ENCODE measurements at regions not wholly inside any gene's neighbourhood (a gene's known extent, or its start where the extent isn't known, plus 50 kb on each side); places are given as distances from the start of the nearest gene placed in this dataset.

DNA sequence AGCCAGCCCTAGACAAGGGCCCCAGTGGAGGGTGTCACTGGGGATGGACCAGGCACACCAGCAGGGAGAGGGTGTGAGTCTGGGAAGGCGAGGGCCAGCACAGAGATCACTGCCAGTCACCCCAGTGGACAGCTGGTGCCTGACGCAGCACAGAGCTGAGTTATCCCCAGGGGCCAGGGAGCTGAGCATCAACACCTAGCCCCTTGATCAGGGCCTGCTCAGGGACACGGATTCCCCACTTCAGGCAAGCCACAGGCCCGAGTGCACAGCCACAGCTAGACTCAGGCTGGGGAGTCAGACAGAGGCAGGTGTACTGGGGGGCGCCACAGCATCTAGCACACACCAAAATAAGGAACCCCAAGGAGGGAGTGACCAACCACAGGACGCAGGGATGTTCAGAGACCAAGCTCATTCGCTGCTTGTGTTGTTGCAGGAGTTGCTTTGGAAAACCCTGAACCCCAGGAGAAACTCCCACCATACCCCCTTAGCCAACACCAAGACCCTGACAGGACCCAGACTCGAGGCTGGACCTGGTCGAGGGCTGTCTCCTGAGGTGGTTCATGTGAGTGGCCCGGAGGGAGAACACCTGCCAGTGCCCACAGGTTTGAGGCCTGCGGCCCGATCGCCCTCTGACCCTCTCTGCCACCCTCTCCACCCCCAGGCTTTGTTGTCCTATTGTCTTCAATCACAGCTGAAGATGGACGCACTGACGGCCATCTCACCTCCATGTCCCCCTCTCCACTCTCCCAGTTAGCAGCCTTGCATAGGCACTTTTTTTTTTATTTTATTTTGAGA, 146.8 kb downstream of the TPRA1 start:
- Histone ChIP-seq H2AFZ (ENCODE audit: insufficient read depth, low read depth, low read length, poor library complexity, severe bottlenecking) (no peak overlapping the region), H3K27ac (ENCODE audit: low read length in 2 of 2) (no peak overlapping the region), H3K79me2 (ENCODE audit: control insufficient read depth, insufficient read depth, low read length) (no peaks in the 10 kb centered on the region), H3K9ac (ENCODE audit: low read length) (no peak overlapping the region), H3K4me3 (ENCODE audit: control extremely low read depth in 1 of 5, extremely low read depth in 1 of 5, insufficient read depth in 1 of 5, low read depth in 2 of 5, low read length in 4 of 5) (no peak overlapping the region), H4K20me1 (ENCODE audit: control insufficient read depth, insufficient read depth, low read length, poor library complexity, severe bottlenecking) (no peaks in the 10 kb centered on the region), H3K36me3 (replicated peaks in 1 of 2; ENCODE audit: control extremely low read depth in 1 of 2, control insufficient read depth in 1 of 2, extremely low read depth in 1 of 2, insufficient read depth in 2 of 2, low read length in 1 of 2) (no peaks in the 10 kb centered on the region), H3K27me3 (replicated peaks in 1 of 4; ENCODE audit: control extremely low read depth in 1 of 4, control insufficient read depth in 3 of 4, insufficient read depth in 4 of 4, low read length in 3 of 4) (no peaks in the 10 kb centered on the region), H3K4me1 (ENCODE audit: control insufficient read depth in 2 of 2, insufficient read depth in 2 of 2, low read length in 2 of 2) (no peaks in the 10 kb centered on the region), H3K9me3 (ENCODE audit: control extremely low read depth in 1 of 3, control insufficient read depth in 2 of 3, insufficient read depth in 1 of 3, low read length in 2 of 3) (no peaks in the 10 kb centered on the region), H3K4me2 (replicated peaks; ENCODE audit: low read depth, low read length, poor library complexity, severe bottlenecking) (no peak overlapping the region)
- 88% methylated on average over 9 of the region's 15 CpGs for WGBS (ENCODE audit: insufficient coverage)
- DNase-seq (no peak), ATAC-seq (ENCODE audit: low read depth) (no peak)
- no peak overlapping the region for H3K27ac Mint-ChIP-seq
- peaks cover 6% of the 10 kb centered on the region for H3K27me3 Mint-ChIP-seq
- H3K4me3 Mint-ChIP-seq = no peak overlapping the region
- intact Hi-C loops (cut with micrococcal nuclease) = no loop called here
- H3K9me3 Mint-ChIP-seq (ENCODE audit: insufficient read depth) = no peaks in the 10 kb centered on the region
- H3K4me1 Mint-ChIP-seq = no peaks in the 10 kb centered on the region
- TF ChIP-seq, protein P1, sequence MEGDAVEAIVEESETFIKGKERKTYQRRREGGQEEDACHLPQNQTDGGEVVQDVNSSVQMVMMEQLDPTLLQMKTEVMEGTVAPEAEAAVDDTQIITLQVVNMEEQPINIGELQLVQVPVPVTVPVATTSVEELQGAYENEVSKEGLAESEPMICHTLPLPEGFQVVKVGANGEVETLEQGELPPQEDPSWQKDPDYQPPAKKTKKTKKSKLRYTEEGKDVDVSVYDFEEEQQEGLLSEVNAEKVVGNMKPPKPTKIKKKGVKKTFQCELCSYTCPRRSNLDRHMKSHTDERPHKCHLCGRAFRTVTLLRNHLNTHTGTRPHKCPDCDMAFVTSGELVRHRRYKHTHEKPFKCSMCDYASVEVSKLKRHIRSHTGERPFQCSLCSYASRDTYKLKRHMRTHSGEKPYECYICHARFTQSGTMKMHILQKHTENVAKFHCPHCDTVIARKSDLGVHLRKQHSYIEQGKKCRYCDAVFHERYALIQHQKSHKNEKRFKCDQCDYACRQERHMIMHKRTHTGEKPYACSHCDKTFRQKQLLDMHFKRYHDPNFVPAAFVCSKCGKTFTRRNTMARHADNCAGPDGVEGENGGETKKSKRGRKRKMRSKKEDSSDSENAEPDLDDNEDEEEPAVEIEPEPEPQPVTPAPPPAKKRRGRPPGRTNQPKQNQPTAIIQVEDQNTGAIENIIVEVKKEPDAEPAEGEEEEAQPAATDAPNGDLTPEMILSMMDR (IDR thresholded peaks at IDR 0.05) = no peak
- TF ChIP-seq EZH2 (IDR thresholded peaks at IDR 0.05; ENCODE audit: borderline replicate concordance, insufficient read depth, low read depth, low read length, poor library complexity, severe bottlenecking) = no peak
- ChIA-PET CTCF (no interaction called here), POLR2A (no interaction called here)

DNA sequence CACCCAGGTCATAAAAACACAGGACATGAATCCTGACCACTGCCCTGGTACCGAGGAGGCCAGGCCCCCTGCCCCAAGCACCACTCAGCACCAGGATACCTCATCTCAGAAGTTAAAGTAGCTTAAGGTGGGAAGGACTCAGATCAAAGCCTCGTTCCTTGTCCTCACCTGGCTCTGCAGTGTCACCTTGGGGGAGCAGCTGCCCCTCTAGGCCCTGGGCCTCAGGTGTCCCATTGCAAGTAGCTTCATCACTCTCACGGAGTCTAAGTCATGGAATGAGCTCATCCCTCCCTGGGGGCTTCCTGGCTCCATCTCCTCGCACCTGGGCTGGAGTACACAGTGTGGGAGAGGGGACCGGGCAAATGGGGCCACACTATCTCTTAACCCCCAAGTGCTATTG, 148.0 kb downstream of the TPRA1 start:
- ATAC-seq (ENCODE audit: low read depth) (no peak), DNase-seq (no peak)
- Histone ChIP-seq H3K27ac (ENCODE audit: low read length in 2 of 2) (no peak overlapping the region), H3K9me3 (ENCODE audit: control extremely low read depth in 1 of 3, control insufficient read depth in 2 of 3, insufficient read depth in 1 of 3, low read length in 2 of 3) (no peaks in the 10 kb centered on the region), H3K4me2 (replicated peaks; ENCODE audit: low read depth, low read length, poor library complexity, severe bottlenecking) (no peak overlapping the region), H3K27me3 (replicated peaks in 1 of 4; ENCODE audit: control extremely low read depth in 1 of 4, control insufficient read depth in 3 of 4, insufficient read depth in 4 of 4, low read length in 3 of 4) (no peaks in the 10 kb centered on the region), H3K36me3 (replicated peaks in 1 of 2; ENCODE audit: control extremely low read depth in 1 of 2, control insufficient read depth in 1 of 2, extremely low read depth in 1 of 2, insufficient read depth in 2 of 2, low read length in 1 of 2) (no peaks in the 10 kb centered on the region), H4K20me1 (ENCODE audit: control insufficient read depth, insufficient read depth, low read length, poor library complexity, severe bottlenecking) (no peaks in the 10 kb centered on the region), H3K79me2 (ENCODE audit: control insufficient read depth, insufficient read depth, low read length) (no peaks in the 10 kb centered on the region), H3K9ac (ENCODE audit: low read length) (no peak overlapping the region), H3K4me3 (ENCODE audit: control extremely low read depth in 1 of 5, extremely low read depth in 1 of 5, insufficient read depth in 1 of 5, low read depth in 2 of 5, low read length in 4 of 5) (no peak overlapping the region), H2AFZ (ENCODE audit: insufficient read depth, low read depth, low read length, poor library complexity, severe bottlenecking) (no peak overlapping the region), H3K4me1 (ENCODE audit: control insufficient read depth in 2 of 2, insufficient read depth in 2 of 2, low read length in 2 of 2) (no peaks in the 10 kb centered on the region)
- POLR2A ChIA-PET = no interaction called here
- CTCF ChIA-PET = no interaction called here
- Mint-ChIP-seq H3K27ac (no peak overlapping the region), H3K4me3 (no peak overlapping the region), H3K4me1 (no peaks in the 10 kb centered on the region), H3K27me3 (no peaks in the 10 kb centered on the region), H3K9me3 (ENCODE audit: insufficient read depth) (no peaks in the 10 kb centered on the region)
- intact Hi-C loops (cut with micrococcal nuclease) = no loop called here
- 50% methylated on average over 2 of the region's 5 CpGs for WGBS (ENCODE audit: insufficient coverage)
- TF ChIP-seq EZH2 (IDR thresholded peaks at IDR 0.05; ENCODE audit: borderline replicate concordance, insufficient read depth, low read depth, low read length, poor library complexity, severe bottlenecking) = no peak
